H1 (cell line): ENCODE measurements at regions not wholly inside any gene's neighbourhood (a gene's known extent, or its start where the extent isn't known, plus 50 kb on each side); places are given as distances from the start of the nearest gene placed in this dataset.

ENCODE experiments used
- ASH2L ChIP-seq: fragments of 200-600, 300-600 bp; sonication (generic); IDR thresholded peaks from one replicate; pipeline ENCODE4 v1.7.1; 2017; ENCODE audit warnings: low read length
- BCL11A ChIP-seq, 2 experiments: IDR thresholded peaks; one replicate each; pipeline ENCODE4 v1.6.1; 2011; ENCODE audit warnings: low read depth in 2 of 2, low read length in 2 of 2, mild to moderate bottlenecking in 2 of 2
- CBX5 ChIP-seq: fragments of 300-800, 300-1000 bp; sonication (generic); IDR thresholded peaks from 2 replicates; pipeline ENCODE4 v1.7.1; 2016; ENCODE audit warnings: antibody characterized with exemption, low read length, low read depth
- CBX8 ChIP-seq: fragments of 300-800, 300-1000 bp; sonication (generic); IDR thresholded peaks from 2 replicates; pipeline ENCODE4 v1.7.1; 2016; ENCODE audit warnings: low read depth, low read length, borderline replicate concordance
- CHD2 ChIP-seq: IDR thresholded peaks from 2 replicates; pipeline ENCODE4 v1.6.1; 2012; ENCODE audit warnings: low read length, improper control_type of control experiment
- CTBP2 ChIP-seq: IDR thresholded peaks from 2 replicates; pipeline ENCODE4 v1.7.0; 2011; ENCODE audit warnings: borderline replicate concordance, mild to moderate bottlenecking, moderate library complexity, mixed read lengths, low read length; ENCODE audit not compliant: insufficient read depth, insufficient read length
- HDAC2 ChIP-seq, 2 experiments: fragments of 300-600 bp in 1 of 2; sonication (generic) in 1 of 2; IDR thresholded peaks; 2 replicates each; pipeline ENCODE4 v1.6.1; 2011 to 2012; ENCODE audit warnings: low read depth in 2 of 2, low read length in 2 of 2, mild to moderate bottlenecking in 2 of 2, moderate library complexity in 2 of 2, borderline replicate concordance in 1 of 2, inconsistent platforms in 1 of 2
- KDM4A ChIP-seq: IDR thresholded peaks from one replicate; pipeline ENCODE4 v1.7.1; 2012; ENCODE audit warnings: low read depth, mild to moderate bottlenecking, moderate library complexity, low read length, inconsistent platforms; ENCODE audit not compliant: severe bottlenecking
- KDM5A ChIP-seq: fragments of 200-600 bp; IDR thresholded peaks from 2 replicates; pipeline ENCODE4 v1.7.1; 2012; ENCODE audit warnings: mild to moderate bottlenecking, low read length, inconsistent platforms, mixed read lengths
- PHF8 ChIP-seq: fragments of 200-600 bp; sonication (generic); conservative IDR thresholded peaks from 2 replicates; pipeline ENCODE4 v1.7.1; 2012; ENCODE audit warnings: low read depth, mild to moderate bottlenecking, inconsistent platforms, low read length, moderate library complexity
- POLR2A ChIP-seq, 2 experiments: IDR thresholded peaks; 1 replicate in 1 of 2; 2 replicates in 1 of 2; pipeline ENCODE4 v1.6.1; 2011; ENCODE audit warnings: low read depth in 2 of 2, low read length in 2 of 2, mild to moderate bottlenecking in 2 of 2; ENCODE audit errors: control extremely low read depth in 1 of 2
- POLR2AphosphoS5 ChIP-seq: IDR thresholded peaks from 2 replicates; pipeline ENCODE4 v1.6.1; 2011; ENCODE audit warnings: low read depth, low read length
- RNF2 ChIP-seq: fragments of 200-900, 300-1000 bp; sonication (generic); IDR thresholded peaks from 2 replicates; pipeline ENCODE4 v1.7.1; 2016; ENCODE audit warnings: borderline replicate concordance, low read depth, mild to moderate bottlenecking, antibody characterized with exemption, low read length; ENCODE audit not compliant: poor library complexity, severe bottlenecking; ENCODE audit errors: missing control alignments
- RXRA ChIP-seq: IDR thresholded peaks from 2 replicates; pipeline ENCODE4 v1.6.1; 2011; ENCODE audit warnings: low read depth, mild to moderate bottlenecking, low read length, moderate library complexity; ENCODE audit not compliant: insufficient read depth
- SP2 ChIP-seq: IDR thresholded peaks from 2 replicates; pipeline ENCODE4 v1.6.1; 2012; ENCODE audit warnings: mild to moderate bottlenecking, low read length, inconsistent platforms
- SP4 ChIP-seq: IDR thresholded peaks from 2 replicates; pipeline ENCODE4 v1.6.1; 2012; ENCODE audit warnings: low read length, inconsistent platforms
- TEAD4 ChIP-seq: IDR thresholded peaks from 2 replicates; pipeline ENCODE4 v1.6.1; 2012; ENCODE audit warnings: low read depth, low read length, inconsistent platforms, mixed read lengths
- ZNF274 ChIP-seq: IDR thresholded peaks from 2 replicates; pipeline ENCODE4 v1.7.0; 2012; ENCODE audit warnings: low read length, borderline replicate concordance; ENCODE audit errors: extremely low read depth

- TF ChIP-seq CBX5 = no peak
- no peak for TF ChIP-seq TEAD4
- no peak for TF ChIP-seq CBX8
- no peak for TF ChIP-seq ZNF274
- TF ChIP-seq SP4 = no peak
- TF ChIP-seq CHD2 = no peak
- TF ChIP-seq KDM4A = no peak
- no peak for TF ChIP-seq SP2
- TF ChIP-seq HDAC2 (IDR thresholded peaks at IDR 0.05; ENCODE audit: borderline replicate concordance in 1 of 2, low read depth in 2 of 2, low read length in 2 of 2) = no peak
- no peak for TF ChIP-seq CTBP2
- TF ChIP-seq RXRA = no peak
- no peak for TF ChIP-seq PHF8
- TF ChIP-seq POLR2AphosphoS5 = no peak
- no peak for TF ChIP-seq KDM5A
- TF ChIP-seq BCL11A (IDR thresholded peaks at IDR 0.05; ENCODE audit: low read depth in 2 of 2, low read length in 2 of 2) = no peak
- TF ChIP-seq ASH2L = no peak
- TF ChIP-seq RNF2 = no peak
- TF ChIP-seq POLR2A (IDR thresholded peaks at IDR 0.05; ENCODE audit: control extremely low read depth in 1 of 2, low read depth in 2 of 2, low read length in 2 of 2) = no peak
Measured at GRCh38 chr10:118454211-118454610, 112.1 kb upstream of the FAM204A start (continued).
